Hepatocyte (in vitro differentiated cells): ENCODE measurements at regions not wholly inside any gene's neighbourhood (a gene's known extent, or its start where the extent isn't known, plus 50 kb on each side); places are given as distances from the start of the nearest gene placed in this dataset.

Experiments
- DNase-seq: peaks from one replicate; pipeline ENCODE4 v3.0.0-alpha.2; 2016; ENCODE audit warnings: low spot score
- H2AFZ ChIP-seq: fragments of 200-600 bp; sonication (generic); 2 replicates; pipeline ENCODE4 v1.6.0; 2016; ENCODE audit warnings: antibody characterized with exemption, mild to moderate bottlenecking
- H3K27ac ChIP-seq: fragments of 200-600 bp; sonication (generic); 2 replicates; pipeline ENCODE4 v1.5.1; 2016; ENCODE audit warnings: mild to moderate bottlenecking
- H3K27me3 ChIP-seq: fragments of 200-600 bp; sonication (generic); 2 replicates; pipeline ENCODE4 v1.6.1; 2016
- H3K36me3 ChIP-seq: fragments of 200-600 bp; sonication (generic); replicated peaks from 2 replicates; pipeline ENCODE4 v1.5.1; 2016; ENCODE audit warnings: low read depth; ENCODE audit not compliant: insufficient read depth
- H3K4me1 ChIP-seq: fragments of 200-600 bp; sonication (generic); 2 replicates; pipeline ENCODE4 v1.5.1; 2016; ENCODE audit warnings: mild to moderate bottlenecking, moderate library complexity; ENCODE audit not compliant: insufficient read depth
- H3K4me2 ChIP-seq: fragments of 200-600 bp; sonication (generic); 2 replicates; pipeline ENCODE4 v1.6.0; 2016
- H3K4me3 ChIP-seq: fragments of 200-600 bp; sonication (generic); 2 replicates; pipeline ENCODE4 v1.5.1; 2016; ENCODE audit warnings: mild to moderate bottlenecking
- H3K79me2 ChIP-seq: fragments of 200-600 bp; sonication (generic); 2 replicates; pipeline ENCODE4 v1.6.0; 2017; ENCODE audit warnings: mild to moderate bottlenecking
- H3K9me2 ChIP-seq: fragments of 200-600 bp; sonication (generic); replicated peaks from 2 replicates; pipeline ENCODE4 v1.6.0; 2017; ENCODE audit warnings: mild to moderate bottlenecking; ENCODE audit not compliant: insufficient read depth
- H3K9me3 ChIP-seq: fragments of 200-600 bp; sonication (generic); 2 replicates; pipeline ENCODE4 v1.5.1; 2016; ENCODE audit warnings: low read depth, mild to moderate bottlenecking
- H4K20me1 ChIP-seq: fragments of 200-600 bp; sonication (generic); 2 replicates; pipeline ENCODE4 v1.6.0; 2016; ENCODE audit warnings: mild to moderate bottlenecking; ENCODE audit not compliant: insufficient read depth, poor library complexity, severe bottlenecking
- CTCF ChIP-seq: fragments of 200-600 bp; sonication (generic); IDR thresholded peaks from 2 replicates; pipeline ENCODE4 v1.5.1; 2016; ENCODE audit warnings: antibody characterized with exemption, mild to moderate bottlenecking; ENCODE audit not compliant: poor library complexity
- EZH2 ChIP-seq: fragments of 200-600 bp; sonication (generic); IDR thresholded peaks from 2 replicates; pipeline ENCODE4 v1.6.1; 2016; ENCODE audit warnings: antibody characterized with exemption, mild to moderate bottlenecking, borderline replicate concordance
- EZH2phosphoT487 ChIP-seq: fragments of 200-600 bp; sonication (generic); IDR thresholded peaks from one replicate; pipeline ENCODE4 v1.6.1; 2018; ENCODE audit warnings: antibody characterized with exemption, mild to moderate bottlenecking, low read depth, moderate library complexity; ENCODE audit not compliant: unreplicated experiment, severe bottlenecking
- WGBS: methylation state at CpG from one replicate; pipeline ENCODE4 v1.1.6; 2016; ENCODE audit warnings: low lambda C conversion rate; ENCODE audit errors: missing lambda C conversion rate; 5-methylcytosine and 5-hydroxymethylcytosine counted together

- Histone ChIP-seq H3K79me2 (no peaks in the 10 kb centered on the region), H3K4me2 (no peak overlapping the region), H3K9me2 (no peaks in the 10 kb centered on the region), H3K4me3 (no peak overlapping the region), H3K27me3 (no peaks in the 10 kb centered on the region), H4K20me1 (no peaks in the 10 kb centered on the region), H3K9me3 (no peaks in the 10 kb centered on the region), H2AFZ (no peak overlapping the region), H3K36me3 (no peaks in the 10 kb centered on the region), H3K27ac (peak overlapping the region; percentile 14), H3K4me1 (no peaks in the 10 kb centered on the region)
- 67% methylated on average over 3 of the region's 3 CpGs for WGBS
- TF ChIP-seq EZH2phosphoT487 (no peak), EZH2 (no peak), CTCF (no peak)
- peak; percentile 32 for DNase-seq
Measured at GRCh38 chr7:115146148-115146547, 224.3 kb downstream of the MDFIC start.

GRCh38 chr7:115145512-115145911 is 223.6 kb downstream of the MDFIC start:
- WGBS: 77% methylated on average over 2 of the region's 2 CpGs
- no peak overlapping the region for H3K4me2 ChIP-seq
- no peak for DNase-seq
- peak overlapping the region; percentile 14 for H3K27ac ChIP-seq
- no peaks in the 10 kb centered on the region for H3K9me2 ChIP-seq
- H3K4me1 ChIP-seq: no peaks in the 10 kb centered on the region
- TF ChIP-seq CTCF (no peak), EZH2phosphoT487 (no peak), EZH2 (no peak)
- H2AFZ ChIP-seq: no peak overlapping the region
- no peaks in the 10 kb centered on the region for H3K79me2 ChIP-seq
- H3K27me3 ChIP-seq: no peaks in the 10 kb centered on the region
- H3K36me3 ChIP-seq: no peaks in the 10 kb centered on the region
- H4K20me1 ChIP-seq: no peaks in the 10 kb centered on the region
- H3K4me3 ChIP-seq: no peak overlapping the region
- no peaks in the 10 kb centered on the region for H3K9me3 ChIP-seq

- Histone ChIP-seq H3K9me2 (no peaks in the 10 kb centered on the region), H3K27me3 (no peaks in the 10 kb centered on the region), H3K9me3 (no peaks in the 10 kb centered on the region), H2AFZ (no peak overlapping the region), H3K79me2 (no peaks in the 10 kb centered on the region), H3K36me3 (no peaks in the 10 kb centered on the region), H4K20me1 (no peaks in the 10 kb centered on the region), H3K4me2 (no peak overlapping the region), H3K4me1 (peaks cover 6% of the 10 kb centered on the region), H3K27ac (no peak overlapping the region), H3K4me3 (no peak overlapping the region)
- TF ChIP-seq EZH2phosphoT487 (no peak), EZH2 (no peak), CTCF (no peak)
- no peak for DNase-seq
- 100% methylated on average over 1 of the region's 1 CpG for WGBS
Measured at GRCh38 chr7:115137816-115138215, 215.9 kb downstream of the MDFIC start.

- Histone ChIP-seq H3K79me2 (no peaks in the 10 kb centered on the region), H3K27me3 (no peaks in the 10 kb centered on the region), H2AFZ (no peak overlapping the region), H3K36me3 (no peaks in the 10 kb centered on the region), H3K4me1 (peaks cover 6% of the 10 kb centered on the region), H3K4me2 (no peak overlapping the region), H3K9me3 (no peaks in the 10 kb centered on the region), H3K27ac (no peak overlapping the region), H3K9me2 (no peaks in the 10 kb centered on the region), H4K20me1 (no peaks in the 10 kb centered on the region), H3K4me3 (no peak overlapping the region)
- DNase-seq: no peak
- TF ChIP-seq EZH2 (no peak), EZH2phosphoT487 (no peak), CTCF (no peak)
- 93% methylated on average over 3 of the region's 3 CpGs for WGBS
Measured at GRCh38 chr7:115136796-115137443, 215.0 kb downstream of the MDFIC start.
